CD14-positive monocyte (primary cell): ENCODE measurements at regions not wholly inside any gene's neighbourhood (a gene's known extent, or its start where the extent isn't known, plus 50 kb on each side); places are given as distances from the start of the nearest gene placed in this dataset.
"Not testable (repeated sequence)": the region's sequence is repeated elsewhere in the genome, so short reads cannot be mapped to it uniquely, and the experiment has no call there.

Source experiments
- DNase-seq, 3 donors: peaks; one replicate each; pipeline ENCODE4 v3.0.0-alpha.2; 2011 to 2022
- H2AFZ ChIP-seq: 2 replicates; pipeline ENCODE4 v1.6.0; 2012; ENCODE audit warnings: mild to moderate bottlenecking, low read depth, low read length, inconsistent platforms; ENCODE audit not compliant: insufficient read depth, poor library complexity, severe bottlenecking
- H3K27ac ChIP-seq, 2 donors: 1 replicate in 1 of 2; 2 replicates in 1 of 2; pipeline ENCODE4 v1.5.1; 2012 to 2013; ENCODE audit warnings: low read length in 2 of 2, control low read depth in 1 of 2, inconsistent platforms in 1 of 2, low read depth in 1 of 2, mild to moderate bottlenecking in 1 of 2
- H3K27me3 ChIP-seq, 2 donors: one replicate each; pipeline versions ENCODE4 v1.6.0 to v1.6.1; 2011 to 2013; ENCODE audit warnings: low read length in 2 of 2; ENCODE audit not compliant: control insufficient read depth in 2 of 2, insufficient read depth in 2 of 2
- H3K36me3 ChIP-seq, 2 donors: replicated peaks in 1 of 2; 1 replicate in 1 of 2; 2 replicates in 1 of 2; pipeline versions ENCODE4 v1.5.1 to v1.6.1; 2012 to 2013; ENCODE audit warnings: low read length in 2 of 2, control low read depth in 1 of 2, inconsistent platforms in 1 of 2, mild to moderate bottlenecking in 1 of 2; ENCODE audit not compliant: insufficient read depth in 2 of 2, control insufficient read depth in 1 of 2
- H3K4me1 ChIP-seq, 2 donors: 1 replicate in 1 of 2; 2 replicates in 1 of 2; pipeline versions ENCODE4 v1.5.1 to v1.6.1; 2012 to 2013; ENCODE audit warnings: low read length in 2 of 2, control low read depth in 1 of 2, inconsistent platforms in 1 of 2, mild to moderate bottlenecking in 1 of 2, moderate library complexity in 1 of 2; ENCODE audit not compliant: insufficient read depth in 2 of 2, control insufficient read depth in 1 of 2
- H3K4me2 ChIP-seq: replicated peaks from 2 replicates; pipeline ENCODE3; 2012; ENCODE audit warnings: low read length, moderate library complexity, mild to moderate bottlenecking; ENCODE audit not compliant: poor library complexity, severe bottlenecking; ENCODE audit errors: extremely low read depth
- H3K4me3 ChIP-seq, 3 experiments: fragments of 200-600 bp in 1 of 3; sonication (generic) in 1 of 3; replicated peaks in 1 of 3; 1 replicate in 2 of 3; 2 replicates in 1 of 3; pipeline ENCODE4 v1.5.1; 2011 to 2013; ENCODE audit warnings: low read length in 3 of 3, mild to moderate bottlenecking in 3 of 3, control low read depth in 2 of 3, low read depth in 2 of 3, inconsistent platforms in 1 of 3, moderate library complexity in 1 of 3
- H3K79me2 ChIP-seq: 2 replicates; pipeline ENCODE4 v1.6.0; 2012; ENCODE audit warnings: mild to moderate bottlenecking, control low read depth, inconsistent platforms, low read length, moderate library complexity; ENCODE audit not compliant: insufficient read depth
- H3K9ac ChIP-seq: 2 replicates; pipeline ENCODE4 v1.6.0; 2017; ENCODE audit warnings: low read length, mild to moderate bottlenecking; ENCODE audit not compliant: insufficient read depth, poor library complexity, severe bottlenecking
- H3K9me3 ChIP-seq, 2 donors: replicated peaks in 1 of 2; 1 replicate in 1 of 2; 2 replicates in 1 of 2; pipeline versions ENCODE4 v1.5.1 to v1.6.1; 2012 to 2013; ENCODE audit warnings: low read length in 2 of 2, control low read depth in 1 of 2; ENCODE audit not compliant: control insufficient read depth in 1 of 2, insufficient read depth in 1 of 2
- H4K20me1 ChIP-seq: 2 replicates; pipeline ENCODE4 v1.6.0; 2012; ENCODE audit warnings: mild to moderate bottlenecking, low read length, control low read depth, moderate library complexity; ENCODE audit not compliant: insufficient read depth
- H3K27ac Mint-ChIP-seq, 7 donors: one replicate each; pipeline ENCODE4 v1.8.0; 2020; ENCODE audit warnings: mild to moderate bottlenecking in 7 of 7, mixed read lengths in 7 of 7, moderate library complexity in 6 of 7, inconsistent platforms in 2 of 7
- H3K27me3 Mint-ChIP-seq, 3 donors: one replicate each; pipeline ENCODE4 v1.8.0; 2021 to 2022; ENCODE audit warnings: low read depth in 3 of 3, mild to moderate bottlenecking in 3 of 3, mixed read lengths in 3 of 3, moderate library complexity in 3 of 3, inconsistent platforms in 1 of 3
- H3K36me3 Mint-ChIP-seq, 2 donors: one replicate each; pipeline ENCODE4 v1.8.0; 2020; ENCODE audit warnings: mixed read lengths in 2 of 2, inconsistent platforms in 1 of 2, mild to moderate bottlenecking in 1 of 2
- H3K4me1 Mint-ChIP-seq: one replicate; pipeline ENCODE4 v1.8.0; 2020; ENCODE audit warnings: mild to moderate bottlenecking, mixed read lengths
- H3K4me3 Mint-ChIP-seq, 2 donors: one replicate each; pipeline ENCODE4 v1.8.0; 2020; ENCODE audit warnings: mild to moderate bottlenecking in 2 of 2, mixed read lengths in 2 of 2, moderate library complexity in 1 of 2
- H3K9me3 Mint-ChIP-seq, 7 donors: one replicate each; pipeline ENCODE4 v1.8.0; 2020 to 2022; ENCODE audit warnings: mixed read lengths in 7 of 7, mild to moderate bottlenecking in 6 of 7, moderate library complexity in 6 of 7, inconsistent platforms in 2 of 7
- WGBS: methylation state at CpG from one replicate; pipeline ENCODE4 v1.1.5; 2013; ENCODE audit warnings: missing lambda C conversion rate; ENCODE audit not compliant: insufficient coverage; 5-methylcytosine and 5-hydroxymethylcytosine counted together
- intact Hi-C, 2 donors: fragments of 100-400 bp; cut with micrococcal nuclease; formaldehyde crosslinking; loops; one replicate each; pipeline versions ENCODE4 v1.15.0 to v1.15.1; 2023
- TF ChIP-seq, protein P1 (sequence below): fragments of 200-600 bp; IDR thresholded peaks from one replicate; pipeline ENCODE4 v1.8.0; 2022; ENCODE audit warnings: antibody characterized with exemption, mild to moderate bottlenecking

DNA sequence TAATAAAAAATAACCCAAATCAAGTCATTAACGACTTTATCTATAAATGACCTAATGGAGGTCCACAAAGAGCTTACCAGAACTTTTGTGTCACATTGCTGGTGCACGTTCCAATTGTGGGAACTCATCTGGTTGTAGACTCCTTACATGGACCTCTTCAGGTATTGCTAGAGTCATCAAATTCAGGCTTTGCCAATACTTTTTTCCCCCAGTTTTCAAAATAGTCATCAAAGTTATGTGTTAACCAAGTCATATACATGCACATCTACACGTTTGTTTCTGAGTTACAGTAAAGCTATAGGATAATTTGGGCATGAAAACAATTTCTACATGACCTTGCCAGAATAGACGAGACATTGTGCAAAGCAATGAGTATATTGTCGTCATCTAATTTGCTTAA, 76.2 kb upstream of the ADAMTS18 start:
- peaks cover 0 to 2% (median 1%) of the 10 kb centered on the region in 3 donors for H3K27me3 Mint-ChIP-seq

DNA sequence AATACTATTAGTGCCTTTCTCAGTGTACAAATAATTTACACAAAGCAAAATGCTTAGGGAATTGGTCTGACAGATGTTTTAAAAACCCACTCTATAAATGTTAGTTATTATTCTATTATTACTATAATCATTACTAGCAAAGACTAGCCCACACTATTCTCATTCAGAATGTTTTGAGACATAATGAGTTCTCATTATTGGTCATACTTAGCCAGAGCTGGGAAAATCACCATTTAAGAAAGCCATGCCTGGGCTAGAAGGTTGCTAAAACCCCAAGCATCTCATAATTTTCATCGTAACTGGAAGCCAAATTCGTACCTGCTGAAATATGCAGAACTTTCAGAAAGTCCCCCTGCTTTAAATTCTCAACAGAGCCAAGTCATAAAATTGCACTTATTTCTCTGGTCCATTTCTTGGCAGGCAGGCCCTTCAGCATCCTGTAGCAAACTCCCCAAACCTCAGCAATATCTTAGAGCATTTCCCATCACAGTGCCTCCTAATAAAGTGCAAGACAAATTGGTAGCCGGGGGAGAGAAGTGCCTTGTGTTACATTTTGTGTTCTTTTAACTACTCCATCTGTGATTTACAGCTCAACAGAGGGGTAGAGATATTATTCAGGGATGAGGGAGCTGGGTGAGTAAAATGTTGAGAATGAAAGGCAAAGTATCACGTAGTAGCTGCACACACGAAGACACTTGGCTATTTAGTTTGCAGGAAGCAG, 79.8 kb upstream of the ADAMTS18 start:
- no peaks in the 10 kb centered on the region for H3K36me3 ChIP-seq

More for the DNA sequence above, 76.2 kb upstream of the ADAMTS18 start:
- Mint-ChIP-seq H3K27ac (no peak overlapping the region), H3K4me1 (no peaks in the 10 kb centered on the region), H3K4me3 (no peak overlapping the region), H3K36me3 (no peaks in the 10 kb centered on the region), H3K9me3 (peaks cover 0 to 6% (median 0%) of the 10 kb centered on the region in 7 donors)
- peaks cover 0 to 2% of the 10 kb centered on the region in 2 donors for H3K27me3 ChIP-seq
- no peaks in the 10 kb centered on the region for H3K9me3 ChIP-seq
- DNase-seq = no peak
- H4K20me1 ChIP-seq = no peaks in the 10 kb centered on the region
- H3K4me1 ChIP-seq = no peaks in the 10 kb centered on the region
- TF ChIP-seq, protein P1, sequence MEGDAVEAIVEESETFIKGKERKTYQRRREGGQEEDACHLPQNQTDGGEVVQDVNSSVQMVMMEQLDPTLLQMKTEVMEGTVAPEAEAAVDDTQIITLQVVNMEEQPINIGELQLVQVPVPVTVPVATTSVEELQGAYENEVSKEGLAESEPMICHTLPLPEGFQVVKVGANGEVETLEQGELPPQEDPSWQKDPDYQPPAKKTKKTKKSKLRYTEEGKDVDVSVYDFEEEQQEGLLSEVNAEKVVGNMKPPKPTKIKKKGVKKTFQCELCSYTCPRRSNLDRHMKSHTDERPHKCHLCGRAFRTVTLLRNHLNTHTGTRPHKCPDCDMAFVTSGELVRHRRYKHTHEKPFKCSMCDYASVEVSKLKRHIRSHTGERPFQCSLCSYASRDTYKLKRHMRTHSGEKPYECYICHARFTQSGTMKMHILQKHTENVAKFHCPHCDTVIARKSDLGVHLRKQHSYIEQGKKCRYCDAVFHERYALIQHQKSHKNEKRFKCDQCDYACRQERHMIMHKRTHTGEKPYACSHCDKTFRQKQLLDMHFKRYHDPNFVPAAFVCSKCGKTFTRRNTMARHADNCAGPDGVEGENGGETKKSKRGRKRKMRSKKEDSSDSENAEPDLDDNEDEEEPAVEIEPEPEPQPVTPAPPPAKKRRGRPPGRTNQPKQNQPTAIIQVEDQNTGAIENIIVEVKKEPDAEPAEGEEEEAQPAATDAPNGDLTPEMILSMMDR = no peak
- no peaks in the 10 kb centered on the region for H3K36me3 ChIP-seq
- no peaks in the 10 kb centered on the region for H3K79me2 ChIP-seq
- no peak overlapping the region for H3K4me2 ChIP-seq
- no peak overlapping the region for H3K27ac ChIP-seq
- H2AFZ ChIP-seq = no peak overlapping the region
- H3K9ac ChIP-seq = no peak overlapping the region
- intact Hi-C loops = no loop called here
- no peak overlapping the region for H3K4me3 ChIP-seq
- WGBS = 93% methylated on average over 2 of the region's 5 CpGs

DNA sequence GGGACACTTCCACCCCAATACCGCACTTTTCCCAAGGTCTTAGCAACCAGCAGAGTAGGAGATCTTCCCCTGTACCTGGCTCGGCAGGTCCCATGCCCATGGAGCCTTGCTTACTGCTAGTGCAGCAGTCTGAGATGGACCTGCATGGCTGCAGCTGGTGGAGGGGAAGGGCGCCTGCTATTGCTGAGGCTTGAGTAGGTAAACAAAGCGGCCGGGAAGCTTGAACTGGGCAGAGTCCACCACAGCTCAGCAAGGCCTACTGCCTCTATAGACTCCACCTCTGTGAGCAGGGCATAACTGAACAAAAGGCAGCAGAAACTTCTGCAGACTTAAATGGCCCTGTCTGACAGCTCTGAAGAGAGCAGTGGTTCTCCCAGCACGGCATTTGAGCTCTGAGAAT, 90.4 kb upstream of the ADAMTS18 start:
- H3K36me3 Mint-ChIP-seq, H3K79me2 ChIP-seq, H3K4me3 ChIP-seq, DNase-seq, H3K4me3 Mint-ChIP-seq, H3K4me1 Mint-ChIP-seq, H4K20me1 ChIP-seq, H3K27ac ChIP-seq, H3K36me3 ChIP-seq, H3K27ac Mint-ChIP-seq, intact Hi-C loops, H3K9ac ChIP-seq, H3K27me3 ChIP-seq, H3K9me3 ChIP-seq, H3K4me1 ChIP-seq, H3K4me2 ChIP-seq, H3K27me3 Mint-ChIP-seq, H2AFZ ChIP-seq: not testable (repeated sequence)
- peaks cover 6 to 18% (median 10%) of the 10 kb centered on the region in 7 donors for H3K9me3 Mint-ChIP-seq
- WGBS = 44% methylated on average over 2 of the region's 6 CpGs

More for the DNA sequence above, 79.8 kb upstream of the ADAMTS18 start:
- Histone ChIP-seq H3K27ac (no peak overlapping the region), H3K4me1 (no peaks in the 10 kb centered on the region), H3K4me2 (no peak overlapping the region), H3K27me3 (peaks cover 0 to 2% of the 10 kb centered on the region in 2 donors), H3K79me2 (no peaks in the 10 kb centered on the region), H3K9ac (no peak overlapping the region), H3K9me3 (no peaks in the 10 kb centered on the region), H4K20me1 (no peaks in the 10 kb centered on the region), H3K4me3 (no peak overlapping the region), H2AFZ (no peak overlapping the region)
- Mint-ChIP-seq H3K9me3 (peaks cover 0 to 6% (median 0%) of the 10 kb centered on the region in 7 donors), H3K4me3 (no peak overlapping the region), H3K27me3 (peaks cover 2 to 4% (median 4%) of the 10 kb centered on the region in 3 donors), H3K27ac (no peak overlapping the region), H3K4me1 (no peaks in the 10 kb centered on the region), H3K36me3 (no peaks in the 10 kb centered on the region)
- intact Hi-C loops = no loop called here
- DNase-seq = no peak
- WGBS = 81% methylated on average over 4 of the region's 5 CpGs
- TF ChIP-seq, protein P1 = no peak
